Kidney glomerular epithelial cell (primary cell): ENCODE measurements at regions not wholly inside any gene's neighbourhood (a gene's known extent, or its start where the extent isn't known, plus 50 kb on each side); places are given as distances from the start of the nearest gene placed in this dataset.

Source experiments
- DNase-seq: peaks from one replicate; lab custom pipeline; 2025; lab: John Stamatoyannopoulos, UW

- DNase-seq: no peak
Measured at GRCh38 chr2:160876765-160877164, 283.5 kb upstream of the TANK start.

GRCh38 chr2:160878618-160879017 lies 281.6 kb upstream of the TANK start:
- DNase-seq: no peak

GRCh38 chr2:160882906-160883305 lies 277.3 kb upstream of the TANK start:
- DNase-seq: no peak

GRCh38 chr2:160884056-160884455 lies 276.2 kb upstream of the TANK start:
- DNase-seq: no peak

- DNase-seq: no peak
Measured at GRCh38 chr2:160889439-160890170, 270.6 kb upstream of the TANK start.

- no peak for DNase-seq
Measured at GRCh38 chr2:160890667-160891352, 269.4 kb upstream of the TANK start.

GRCh38 chr2:160891353-160891740 lies 268.9 kb upstream of the TANK start:
- DNase-seq: no peak

GRCh38 chr2:160892204-160892603 lies 268.0 kb upstream of the TANK start:
- DNase-seq: no peak

GRCh38 chr2:160893581-160893980 lies 266.6 kb upstream of the TANK start:
- no peak for DNase-seq

- DNase-seq: no peak
Measured at GRCh38 chr2:160898581-160899307, 261.5 kb upstream of the TANK start.

- no peak for DNase-seq
Measured at GRCh38 chr2:160901613-160902012, 258.6 kb upstream of the TANK start.

- no peak for DNase-seq
Measured at GRCh38 chr2:160905862-160906261, 254.4 kb upstream of the TANK start.

GRCh38 chr2:160906878-160907277 lies 253.3 kb upstream of the TANK start:
- peak; percentile 52 for DNase-seq

- DNase-seq: no peak
Measured at GRCh38 chr2:160907738-160908137, 252.5 kb upstream of the TANK start.

- no peak for DNase-seq
Measured at GRCh38 chr2:160908157-160908556, 252.1 kb upstream of the TANK start.

- no peak for DNase-seq
Measured at GRCh38 chr2:160909781-160910242, 250.4 kb upstream of the TANK start.

- DNase-seq: peak; percentile 10
Measured at GRCh38 chr2:160910681-160911080, 249.5 kb upstream of the TANK start.

GRCh38 chr2:160911258-160911657 lies 249.0 kb upstream of the TANK start:
- DNase-seq: no peak

- no peak for DNase-seq
Measured at GRCh38 chr2:160912276-160912675, 248.0 kb upstream of the TANK start.

- DNase-seq: no peak
Measured at GRCh38 chr2:160913323-160913722, 246.9 kb upstream of the TANK start.

- no peak for DNase-seq
Measured at GRCh38 chr2:160914217-160914616, 246.0 kb upstream of the TANK start.

GRCh38 chr2:160916300-160916699 lies 243.9 kb upstream of the TANK start:
- no peak for DNase-seq

GRCh38 chr2:160917850-160918249 lies 242.4 kb upstream of the TANK start:
- DNase-seq: peak; percentile 54
